ENCODE measurements at regions not wholly inside any gene's neighbourhood (a gene's known extent, or its start where the extent isn't known, plus 50 kb on each side); places are given as distances from the start of the nearest gene placed in this dataset.
A peak's percentile ranks its signal among the peaks of the same experiment; 100 is the strongest.

DNA sequence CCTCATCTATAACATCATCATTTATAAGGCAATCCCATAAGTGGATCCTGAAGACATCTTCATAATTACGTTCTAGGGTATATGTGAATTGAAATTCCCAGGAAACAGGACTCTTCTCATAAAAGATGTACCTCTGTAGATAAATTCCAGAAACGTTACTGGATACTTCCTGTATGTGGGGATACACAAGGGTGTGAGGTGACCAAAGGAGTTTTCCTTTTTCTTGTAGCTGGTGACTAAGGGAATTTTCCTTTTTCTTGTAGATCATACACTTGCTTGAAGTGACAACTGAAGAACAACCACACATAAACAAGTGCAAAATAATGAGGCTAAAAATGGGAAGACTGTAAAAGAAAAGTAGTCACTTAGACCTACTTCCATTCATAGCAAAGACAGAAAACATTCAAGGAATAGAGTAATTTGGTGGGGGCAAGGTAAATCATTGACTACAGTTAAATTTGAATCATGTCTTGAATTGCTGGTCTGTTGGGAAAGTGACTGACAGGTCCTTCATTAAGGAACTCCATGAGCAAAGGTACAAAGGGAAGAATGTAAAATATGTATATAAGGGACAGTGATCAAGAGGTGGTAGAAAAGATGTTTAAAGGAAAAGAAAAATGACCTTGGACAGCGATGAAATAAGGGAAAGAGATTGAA is 53.2 kb upstream of the UBE2E3 start:
- TF ChIP-seq, protein P1, sequence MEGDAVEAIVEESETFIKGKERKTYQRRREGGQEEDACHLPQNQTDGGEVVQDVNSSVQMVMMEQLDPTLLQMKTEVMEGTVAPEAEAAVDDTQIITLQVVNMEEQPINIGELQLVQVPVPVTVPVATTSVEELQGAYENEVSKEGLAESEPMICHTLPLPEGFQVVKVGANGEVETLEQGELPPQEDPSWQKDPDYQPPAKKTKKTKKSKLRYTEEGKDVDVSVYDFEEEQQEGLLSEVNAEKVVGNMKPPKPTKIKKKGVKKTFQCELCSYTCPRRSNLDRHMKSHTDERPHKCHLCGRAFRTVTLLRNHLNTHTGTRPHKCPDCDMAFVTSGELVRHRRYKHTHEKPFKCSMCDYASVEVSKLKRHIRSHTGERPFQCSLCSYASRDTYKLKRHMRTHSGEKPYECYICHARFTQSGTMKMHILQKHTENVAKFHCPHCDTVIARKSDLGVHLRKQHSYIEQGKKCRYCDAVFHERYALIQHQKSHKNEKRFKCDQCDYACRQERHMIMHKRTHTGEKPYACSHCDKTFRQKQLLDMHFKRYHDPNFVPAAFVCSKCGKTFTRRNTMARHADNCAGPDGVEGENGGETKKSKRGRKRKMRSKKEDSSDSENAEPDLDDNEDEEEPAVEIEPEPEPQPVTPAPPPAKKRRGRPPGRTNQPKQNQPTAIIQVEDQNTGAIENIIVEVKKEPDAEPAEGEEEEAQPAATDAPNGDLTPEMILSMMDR (IDR thresholded peaks at IDR 0.05; ENCODE audit: insufficient read depth, low read length, missing control alignments), result no peak
- CTCF ChIA-PET, result no interaction called here
- no peak overlapping the region for H3K4me3 ChIP-seq (ENCODE audit: low read depth, low read length)
- POLR2A ChIA-PET, result no interaction called here
- no peak for DNase-seq (ENCODE audit: low read depth, low spot score)

DNA sequence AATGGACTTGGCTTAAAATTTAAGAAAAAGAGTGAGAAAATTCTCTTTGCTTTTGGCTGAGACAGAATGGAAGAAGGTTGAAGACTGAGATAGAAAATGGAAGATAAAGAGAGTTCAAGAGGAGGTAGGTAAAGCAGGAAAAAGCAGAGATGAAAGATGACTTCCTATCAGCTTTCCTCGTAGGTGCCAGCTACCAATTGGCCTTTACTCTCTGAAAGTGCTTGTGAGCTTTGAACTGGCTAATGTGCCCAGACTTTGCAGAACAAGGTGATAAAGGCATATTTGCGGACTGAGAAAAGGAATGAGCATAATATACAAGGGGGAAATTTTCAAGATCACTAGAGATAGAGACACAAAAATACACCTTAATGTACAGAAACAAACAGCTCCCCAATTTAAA is 54.7 kb upstream of the UBE2E3 start:
- ChIA-PET CTCF (no interaction called here), POLR2A (no interaction called here)
- no peak overlapping the region for H3K4me3 ChIP-seq (ENCODE audit: low read depth, low read length)
- TF ChIP-seq, protein P1 (IDR thresholded peaks at IDR 0.05; ENCODE audit: insufficient read depth, low read length, missing control alignments), result no peak
- no peak for DNase-seq (ENCODE audit: low read depth, low spot score)

DNA sequence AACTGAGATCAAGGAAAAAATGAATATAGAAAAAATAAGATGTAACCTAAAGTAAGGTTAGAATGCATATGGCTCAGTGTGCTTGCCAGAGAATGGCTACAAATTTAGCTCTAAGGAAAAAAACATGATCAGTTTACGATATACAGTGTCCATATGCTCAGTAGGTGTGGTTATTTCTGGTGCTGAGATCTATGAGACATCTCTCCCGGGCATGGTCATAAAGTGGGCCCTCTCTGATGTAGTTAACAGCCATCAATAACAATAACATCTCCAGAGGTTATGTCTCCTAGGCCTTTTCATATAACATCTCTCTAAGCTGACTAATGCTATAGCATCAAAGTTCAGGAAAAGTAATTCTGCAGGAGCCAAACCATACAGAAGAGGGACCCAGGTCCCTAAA is 56.3 kb upstream of the UBE2E3 start:
- ChIA-PET CTCF (no interaction called here), POLR2A (no interaction called here)
- TF ChIP-seq, protein P1 (IDR thresholded peaks at IDR 0.05; ENCODE audit: insufficient read depth, low read length, missing control alignments), result no peak
- H3K4me3 ChIP-seq (ENCODE audit: low read depth, low read length), result no peak overlapping the region
- no peak for DNase-seq (ENCODE audit: low read depth, low spot score)

DNA sequence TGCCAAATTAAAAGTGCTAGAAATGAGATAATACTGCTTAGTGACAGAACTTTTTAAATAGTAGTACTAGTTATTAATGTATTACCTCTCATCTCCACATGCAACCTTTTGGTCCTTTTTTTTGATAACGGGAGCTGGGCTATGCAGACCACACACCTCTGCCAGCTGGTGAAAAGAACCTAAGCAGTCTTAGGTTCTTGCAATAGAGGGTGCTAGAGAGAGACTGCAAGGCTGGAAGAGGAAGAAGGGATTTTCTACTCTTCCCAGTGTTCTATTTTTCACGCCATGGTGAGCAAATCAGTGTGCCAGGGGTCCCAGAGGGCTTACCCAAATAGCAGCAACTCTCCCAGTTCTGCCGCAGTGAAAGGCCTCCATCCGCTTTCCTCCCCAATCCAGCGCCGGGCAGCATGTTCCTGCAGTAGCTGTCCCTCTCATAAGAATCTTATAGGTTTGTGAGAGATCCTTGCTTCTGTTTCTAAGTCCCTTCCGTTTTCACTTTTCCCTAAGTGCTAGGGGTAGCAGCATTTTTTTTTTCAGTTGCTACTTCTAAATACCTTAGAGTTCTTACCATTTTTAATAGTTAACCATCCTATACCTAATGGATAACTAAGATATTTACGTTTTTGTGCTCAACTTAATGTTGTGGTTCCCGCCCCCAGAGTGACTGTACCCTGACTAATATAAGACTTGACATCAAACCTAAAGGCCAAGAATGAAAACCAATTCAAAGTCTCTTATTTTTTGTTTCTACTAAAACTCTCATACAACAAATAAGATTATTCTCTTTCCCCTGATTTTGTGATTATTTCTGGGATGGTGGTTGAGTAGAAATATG is 69.4 kb upstream of the UBE2E3 start:
- POLR2A ChIA-PET, result no interaction called here
- DNase-seq (ENCODE audit: low read depth, low spot score), result no peak
- TF ChIP-seq, protein P1 (IDR thresholded peaks at IDR 0.05; ENCODE audit: insufficient read depth, low read length, missing control alignments), result no peak
- CTCF ChIA-PET, result no interaction called here
- H3K4me3 ChIP-seq (ENCODE audit: low read depth, low read length), result no peak overlapping the region

DNA sequence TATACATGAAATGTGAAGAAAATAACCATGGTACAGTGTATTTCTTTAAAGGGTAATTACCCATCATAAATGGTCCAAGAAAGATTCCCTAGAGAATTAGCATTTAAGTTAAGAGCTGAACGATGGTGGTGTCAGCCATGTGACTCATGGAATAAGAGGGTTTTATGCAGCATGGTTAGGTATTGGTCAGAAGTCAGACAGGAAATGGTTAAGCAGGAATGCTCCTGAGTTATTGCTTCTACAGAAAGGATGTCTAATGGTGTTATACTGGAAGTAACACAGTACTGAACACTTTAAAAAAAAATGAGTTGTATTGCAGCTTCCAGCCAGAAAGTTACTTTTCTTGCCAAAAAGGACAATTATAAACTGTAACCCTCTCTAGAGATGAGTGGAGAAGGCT is 72.7 kb upstream of the UBE2E3 start:
- TF ChIP-seq, protein P1 (IDR thresholded peaks at IDR 0.05; ENCODE audit: insufficient read depth, low read length, missing control alignments), result no peak

DNA sequence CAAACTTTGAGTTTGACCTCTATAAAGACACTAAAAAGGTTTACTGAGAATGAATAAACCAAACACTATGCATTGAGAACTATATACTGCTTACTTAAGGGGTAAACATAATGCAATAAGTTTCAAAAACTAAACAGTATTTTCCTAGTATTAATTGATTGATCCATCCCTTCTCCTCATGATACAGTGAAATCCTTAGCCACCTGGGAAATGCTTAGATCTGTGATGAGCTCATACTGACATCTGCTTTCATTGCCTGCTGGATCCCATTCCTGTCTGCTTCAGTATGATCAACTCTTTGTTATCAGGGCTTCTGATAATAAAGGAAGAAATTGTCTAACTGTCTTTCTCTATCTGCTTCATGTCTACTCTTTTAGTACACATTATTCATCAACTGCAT is 74.9 kb upstream of the UBE2E3 start:
- ChIA-PET CTCF (no interaction called here), POLR2A (no interaction called here)
- no peak for DNase-seq (ENCODE audit: low read depth, low spot score)
- H3K4me3 ChIP-seq (ENCODE audit: low read depth, low read length), result no peak overlapping the region
- TF ChIP-seq, protein P1 (IDR thresholded peaks at IDR 0.05; ENCODE audit: insufficient read depth, low read length, missing control alignments), result no peak

More for the DNA sequence above, 72.7 kb upstream of the UBE2E3 start:
- DNase-seq (ENCODE audit: low read depth, low spot score), result peak; percentile 33
- no peak overlapping the region for H3K4me3 ChIP-seq (ENCODE audit: low read depth, low read length)
- ChIA-PET CTCF (interaction anchor here (1.1 kb wide), 1 partner anchor 9 kb away, joined by 3 read pairs; no protein-coding TSS in a partner anchor), POLR2A (no interaction called here)
